ENCODE measurements at regions not wholly inside any gene's neighbourhood (a gene's known extent, or its start where the extent isn't known, plus 50 kb on each side); places are given as distances from the start of the nearest gene placed in this dataset.

DNA sequence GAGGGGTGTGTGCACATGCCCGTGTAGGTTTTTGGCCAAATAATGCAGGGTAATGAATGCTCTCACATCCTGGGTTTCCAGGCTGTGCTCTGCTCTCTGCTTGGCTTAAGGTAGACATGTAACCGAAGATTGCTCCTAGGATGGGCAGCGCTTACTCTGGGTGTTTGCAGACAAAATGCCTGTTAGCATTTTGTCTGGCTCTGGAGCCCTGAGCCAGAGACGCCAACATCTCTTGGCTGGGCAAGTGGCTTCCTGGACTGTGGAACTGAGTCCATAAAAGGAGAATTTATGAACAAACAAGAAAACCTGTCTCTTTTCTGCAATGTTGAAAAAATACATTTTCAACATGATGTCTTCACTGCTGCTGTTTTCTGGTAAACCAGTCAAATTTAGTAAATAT, 96.0 kb upstream of the TSPAN2 start:
- TF ChIP-seq SUZ12 (IDR thresholded peaks at IDR 0.05; ENCODE audit: extremely low read depth, insufficient read depth, insufficient read length) (no peak), YY1 (IDR thresholded peaks at IDR 0.05; ENCODE audit: insufficient read depth, insufficient read length) (no peak), ZNF274 (IDR thresholded peaks at IDR 0.05; ENCODE audit: low read depth, low read length) (no peak)
